IMR-90 (cell line): ENCODE measurements at regions not wholly inside any gene's neighbourhood (a gene's known extent, or its start where the extent isn't known, plus 50 kb on each side); places are given as distances from the start of the nearest gene placed in this dataset.

Experiments used
- ATAC-seq: fragments of 200-7000 bp; cut with Tn5 transposase; 2 replicates; pipeline ENCODE4 v1.9.1; 2020; ENCODE audit warnings: low read depth, mild to moderate bottlenecking, moderate library complexity
- BruUV-seq: library from RNA; stranded (reverse); fragments of 400-500 nt; replicated peaks from 2 replicates; lab custom pipeline; 2021; lab: Mats Ljungman, UMichigan
- CTCF ChIA-PET: fragments of 300-600 bp; formaldehyde crosslinking; extraction: SDS; loops from one replicate; lab custom pipeline; 2021; ENCODE audit warnings: antibody characterized with exemption; lab: Yijun Ruan, JAX
- POLR2A ChIA-PET: fragments of 300-600 bp; sonication (Branson Sonifier 250); formaldehyde crosslinking; loops from one replicate; lab custom pipeline; 2022; ENCODE audit warnings: antibody characterized with exemption; ENCODE audit not compliant: unreplicated experiment; lab: Charles Lee
- DNase-seq: peaks from one replicate; pipeline ENCODE4 v3.0.0; 2013
- H2AFZ ChIP-seq: replicated peaks from 2 replicates; pipeline ENCODE3; 2013; ENCODE audit warnings: low read length, mild to moderate bottlenecking; ENCODE audit not compliant: poor library complexity
- H2AK5ac ChIP-seq: 2 replicates; pipeline ENCODE4 v1.6.1; 2013; ENCODE audit warnings: low read depth, low read length, inconsistent platforms
- H2AK9ac ChIP-seq: replicated peaks from 2 replicates; pipeline ENCODE3; 2013; ENCODE audit warnings: mild to moderate bottlenecking, low read depth, low read length, moderate library complexity; ENCODE audit not compliant: poor library complexity
- H2BK120ac ChIP-seq: 2 replicates; pipeline ENCODE4 v1.6.1; 2013; ENCODE audit warnings: low read depth, low read length, inconsistent platforms
- H2BK15ac ChIP-seq: 3 replicates; pipeline ENCODE4 v1.6.1; 2013; ENCODE audit warnings: low read depth, low read length, inconsistent platforms
- H2BK20ac ChIP-seq: 2 replicates; pipeline ENCODE4 v1.6.1; 2013; ENCODE audit warnings: low read depth, mild to moderate bottlenecking, inconsistent platforms, low read length, moderate library complexity
- H2BK5ac ChIP-seq: 2 replicates; pipeline ENCODE4 v1.6.1; 2013; ENCODE audit warnings: mild to moderate bottlenecking, low read depth, low read length, inconsistent platforms; ENCODE audit not compliant: poor library complexity, severe bottlenecking
- H3K14ac ChIP-seq: replicated peaks from 2 replicates; pipeline ENCODE4 v1.6.1; 2013; ENCODE audit warnings: low read depth, low read length, inconsistent platforms
- H3K18ac ChIP-seq: 2 replicates; pipeline ENCODE4 v1.6.1; 2013; ENCODE audit warnings: low read depth, low read length, control low read depth
- H3K23ac ChIP-seq: 2 replicates; pipeline ENCODE4 v1.6.1; 2013; ENCODE audit warnings: low read depth, low read length, inconsistent platforms
- H3K27ac ChIP-seq: 2 replicates; pipeline ENCODE4 v1.5.1; 2013; ENCODE audit warnings: mild to moderate bottlenecking, control low read depth, low read length; ENCODE audit not compliant: insufficient read depth
- H3K27me3 ChIP-seq: 2 replicates; pipeline ENCODE4 v1.6.1; 2013; ENCODE audit warnings: low read length; ENCODE audit not compliant: control insufficient read depth, insufficient read depth
- H3K36me3 ChIP-seq: 2 replicates; pipeline ENCODE4 v1.6.1; 2013; ENCODE audit warnings: low read length, mixed read lengths; ENCODE audit not compliant: control insufficient read depth, insufficient read depth
- H3K4ac ChIP-seq: 2 replicates; pipeline ENCODE4 v1.6.1; 2013; ENCODE audit warnings: low read depth, low read length, inconsistent platforms
- H3K4me1 ChIP-seq: 2 replicates; pipeline ENCODE4 v1.6.1; 2013; ENCODE audit warnings: low read length, mixed read lengths; ENCODE audit not compliant: control insufficient read depth, insufficient read depth
- H3K4me2 ChIP-seq: 2 replicates; pipeline ENCODE4 v1.6.1; 2013; ENCODE audit warnings: low read depth, mild to moderate bottlenecking, control low read depth, low read length, moderate library complexity
- H3K4me3 ChIP-seq: 2 replicates; pipeline ENCODE4 v1.5.1; 2013; ENCODE audit warnings: low read depth, mild to moderate bottlenecking, control low read depth, low read length, moderate library complexity; ENCODE audit not compliant: insufficient read depth
- H3K56ac ChIP-seq: 2 replicates; pipeline ENCODE4 v1.6.1; 2013; ENCODE audit warnings: low read length, inconsistent platforms; ENCODE audit not compliant: insufficient read depth; ENCODE audit errors: extremely low read depth
- H3K79me1 ChIP-seq, 2 experiments: 2 replicates each; pipeline ENCODE4 v1.6.1; 2013; ENCODE audit warnings: low read length in 2 of 2, inconsistent platforms in 1 of 2, low read depth in 1 of 2
- H3K9ac ChIP-seq: 2 replicates; pipeline ENCODE4 v1.6.1; 2013; ENCODE audit warnings: low read depth, low read length, control low read depth
- H3K9me1 ChIP-seq: 2 replicates; pipeline ENCODE4 v1.6.1; 2013; ENCODE audit warnings: low read length, inconsistent platforms; ENCODE audit not compliant: insufficient read depth
- H3K9me3 ChIP-seq: 2 replicates; pipeline ENCODE4 v1.6.1; 2013; ENCODE audit warnings: low read length; ENCODE audit not compliant: control insufficient read depth, insufficient read depth
- H4K20me1 ChIP-seq: 2 replicates; pipeline ENCODE4 v1.6.1; 2013; ENCODE audit warnings: low read length, inconsistent platforms; ENCODE audit not compliant: insufficient read depth
- H4K5ac ChIP-seq: 2 replicates; pipeline ENCODE4 v1.6.1; 2013; ENCODE audit warnings: mild to moderate bottlenecking, low read depth, low read length, control low read depth
- H4K8ac ChIP-seq, 2 experiments: 2 replicates each; pipeline ENCODE4 v1.6.1; 2013; ENCODE audit warnings: low read depth in 2 of 2, low read length in 2 of 2, control low read depth in 1 of 2, inconsistent platforms in 1 of 2
- H4K91ac ChIP-seq: 2 replicates; pipeline ENCODE4 v1.6.1; 2013; ENCODE audit warnings: low read depth, low read length, inconsistent platforms; ENCODE audit not compliant: insufficient read depth
- CHD1 ChIP-seq: IDR thresholded peaks from 2 replicates; pipeline ENCODE4 v1.6.1; 2012; ENCODE audit warnings: low read depth, low read length, improper control_type of control experiment
- MAFK ChIP-seq: IDR thresholded peaks from 2 replicates; pipeline ENCODE4 v1.6.1; 2012; ENCODE audit warnings: low read depth, low read length, improper control_type of control experiment
- WGBS, 2 experiments: methylation state at CpG; one replicate each; pipeline versions ENCODE4 v1.1.5 to v1.1.7; 2013; ENCODE audit warnings: missing lambda C conversion rate in 2 of 2; ENCODE audit not compliant: insufficient read length in 1 of 2; ENCODE audit errors: extremely low coverage in 2 of 2; 5-methylcytosine and 5-hydroxymethylcytosine counted together
- dilution Hi-C: fragments of 300-500 bp; cut with HindIII; formaldehyde crosslinking; loops from one replicate; pipeline ENCODE4 v1.14.3; 2018; ENCODE audit warnings: low sequenced_read_pairs; ENCODE audit not compliant: unreplicated experiment
- in situ Hi-C: fragments of 300-500 bp; cut with MboI; formaldehyde crosslinking; loops from 3 replicates; pipeline ENCODE4 v1.14.3; 2019; ENCODE audit warnings: low sequenced_read_pairs, inconsistent platforms, mixed read lengths
- intact Hi-C: fragments of 100-400 bp; cut with micrococcal nuclease; formaldehyde crosslinking; loops from 2 replicates; pipeline ENCODE4 v1.10.0; 2022
- TF ChIP-seq, protein P1 (sequence below): fragments of 150-350 bp; IDR thresholded peaks from 2 replicates; pipeline ENCODE4 v1.6.1; 2017; ENCODE audit warnings: mild to moderate bottlenecking, antibody characterized with exemption, low read length, low read depth

DNA sequence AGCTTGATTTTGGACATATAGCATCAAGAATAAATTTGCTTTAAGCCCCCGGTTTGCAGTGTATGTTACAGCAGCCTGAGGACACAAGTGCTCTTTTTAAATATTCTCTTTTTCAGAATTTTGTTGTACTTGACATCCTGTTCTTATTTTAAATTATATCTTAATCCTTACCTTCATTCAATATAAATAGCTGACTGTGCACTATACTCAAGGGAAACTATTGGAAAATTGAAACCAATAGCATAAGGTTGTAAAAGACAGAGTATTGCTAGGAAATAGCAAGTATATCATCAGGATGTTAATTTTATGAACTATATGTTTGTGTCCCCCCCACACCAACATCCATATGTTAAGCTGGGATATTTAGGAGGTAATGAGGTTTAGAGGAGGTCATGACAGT lies 120.4 kb upstream of the CDH10 start:
- DNase-seq, result no peak
- no peak for ATAC-seq

More for the DNA sequence above, 120.4 kb upstream of the CDH10 start:
- Histone ChIP-seq H3K9ac (no peak overlapping the region), H4K20me1 (no peaks in the 10 kb centered on the region), H3K27ac (no peak overlapping the region), H2BK20ac (no peak overlapping the region), H2BK15ac (no peak overlapping the region), H2AFZ (no peak overlapping the region), H3K4me1 (no peaks in the 10 kb centered on the region), H3K4me3 (no peak overlapping the region), H3K36me3 (no peaks in the 10 kb centered on the region), H2AK5ac (no peak overlapping the region), H3K14ac (no peak overlapping the region), H4K8ac (no peak overlapping the region), H3K9me1 (no peaks in the 10 kb centered on the region), H2BK120ac (no peak overlapping the region), H3K79me1 (no peaks in the 10 kb centered on the region), H3K23ac (no peak overlapping the region), H3K4ac (no peak overlapping the region), H3K18ac (no peak overlapping the region), H3K27me3 (no peaks in the 10 kb centered on the region), H2BK5ac (no peak overlapping the region), H4K5ac (no peak overlapping the region), H2AK9ac (no peak overlapping the region), H3K9me3 (peaks cover 16% of the 10 kb centered on the region), H3K56ac (no peak overlapping the region), H4K91ac (no peak overlapping the region), H3K4me2 (no peak overlapping the region)
- intact Hi-C loops (no loop called here), dilution Hi-C loops (no loop called here), in situ Hi-C loops (no loop called here)
- TF ChIP-seq CHD1 (no peak), MAFK (peak; percentile 87)
- TF ChIP-seq, protein P1, sequence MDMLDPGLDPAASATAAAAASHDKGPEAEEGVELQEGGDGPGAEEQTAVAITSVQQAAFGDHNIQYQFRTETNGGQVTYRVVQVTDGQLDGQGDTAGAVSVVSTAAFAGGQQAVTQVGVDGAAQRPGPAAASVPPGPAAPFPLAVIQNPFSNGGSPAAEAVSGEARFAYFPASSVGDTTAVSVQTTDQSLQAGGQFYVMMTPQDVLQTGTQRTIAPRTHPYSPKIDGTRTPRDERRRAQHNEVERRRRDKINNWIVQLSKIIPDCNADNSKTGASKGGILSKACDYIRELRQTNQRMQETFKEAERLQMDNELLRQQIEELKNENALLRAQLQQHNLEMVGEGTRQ, result no peak
- WGBS, 2 experiments, result no CpG with 5 or more reads among the region's 1 CpG
- BruUV-seq, result no TSS peak
- ChIA-PET POLR2A (no interaction called here), CTCF (no interaction called here)
